GM12878 (cell line): ENCODE measurements at regions not wholly inside any gene's neighbourhood (a gene's known extent, or its start where the extent isn't known, plus 50 kb on each side); places are given as distances from the start of the nearest gene placed in this dataset.

ENCODE experiments used
- ATAC-seq: fragments of 200-7000 bp; cut with Tn5 transposase; 3 replicates; pipeline ENCODE4 v1.9.1; 2020; ENCODE audit warnings: mild to moderate bottlenecking, moderate library complexity
- BruUV-seq: library from RNA; stranded (reverse); fragments of 400-500 nt; replicated peaks from 2 replicates; lab custom pipeline; 2021; lab: Mats Ljungman, UMichigan
- CTCF ChIA-PET: fragments of 300-600 bp; sonication (Branson Sonifier 250); formaldehyde crosslinking; extraction: SDS; loops from one replicate; lab custom pipeline; 2021; ENCODE audit warnings: inconsistent platforms; lab: Yijun Ruan, JAX
- POLR2A ChIA-PET: fragments of 350-600 bp; formaldehyde crosslinking; extraction: SDS; loops from one replicate; lab custom pipeline; 2021; ENCODE audit warnings: inconsistent platforms; lab: Charles Lee
- RAD21 ChIA-PET: fragments of 300-600 bp; sonication (Branson Sonifier 250); formaldehyde crosslinking; loops from one replicate; lab custom pipeline; 2023; ENCODE audit warnings: antibody characterized with exemption; ENCODE audit not compliant: unreplicated experiment; lab: Charles Lee
- SMC1A ChIA-PET: fragments of 300-600 bp; sonication (Branson Sonifier 250); formaldehyde crosslinking; loops from one replicate; lab custom pipeline; 2023; ENCODE audit not compliant: unreplicated experiment, uncharacterized antibody; lab: Charles Lee
- DNase-seq: peaks from one replicate; pipeline ENCODE4 v3.0.0-alpha.2; 2011; ENCODE audit warnings: low read depth, low spot score
- FAIRE-seq: peaks from 3 replicates; lab custom pipeline; 2011; peaks lifted over from hg19 to GRCh38; lab: Jason Lieb, UNC
- H2AFZ ChIP-seq: 2 replicates; pipeline ENCODE4 v1.6.0; 2011; ENCODE audit warnings: low read depth, low read length, control low read depth; ENCODE audit not compliant: control insufficient read depth
- H3K27ac ChIP-seq: 2 replicates; pipeline ENCODE4 v1.5.1; 2011; ENCODE audit warnings: control low read depth; ENCODE audit not compliant: control insufficient read depth, insufficient read depth
- H3K27me3 ChIP-seq, 2 experiments: replicated peaks in 1 of 2; 2 replicates each; pipeline versions ENCODE4 v1.6.0 to v1.6.1; 2011; ENCODE audit warnings: low read length in 1 of 2; ENCODE audit not compliant: control insufficient read depth in 2 of 2, insufficient read depth in 2 of 2
- H3K36me3 ChIP-seq, 2 experiments: 2 replicates each; pipeline ENCODE4 v1.5.1; 2011; ENCODE audit warnings: low read length in 1 of 2; ENCODE audit not compliant: control insufficient read depth in 2 of 2, insufficient read depth in 2 of 2
- H3K4me1 ChIP-seq: 2 replicates; pipeline ENCODE4 v1.6.1; 2011; ENCODE audit warnings: mild to moderate bottlenecking, low read length, moderate library complexity, mixed read lengths; ENCODE audit not compliant: control insufficient read depth, insufficient read depth
- H3K4me2 ChIP-seq: 2 replicates; pipeline ENCODE4 v1.6.0; 2011; ENCODE audit warnings: control low read depth; ENCODE audit not compliant: control insufficient read depth, insufficient read depth
- H3K4me3 ChIP-seq: fragments of 200-600 bp; sonication (generic); 2 replicates; pipeline ENCODE4 v1.5.1; 2016
- H3K79me2 ChIP-seq: 2 replicates; pipeline ENCODE4 v1.6.0; 2011; ENCODE audit warnings: low read length; ENCODE audit not compliant: control insufficient read depth, insufficient read depth
- H3K9ac ChIP-seq: 2 replicates; pipeline ENCODE4 v1.8.0; 2011; ENCODE audit warnings: low read length, control low read depth, mixed read lengths; ENCODE audit not compliant: control insufficient read depth, insufficient read depth
- H3K9me3 ChIP-seq: replicated peaks from 3 replicates; pipeline ENCODE4 v1.5.1; 2011; ENCODE audit warnings: mild to moderate bottlenecking, low read length; ENCODE audit not compliant: control insufficient read depth, insufficient read depth
- H4K20me1 ChIP-seq: 2 replicates; pipeline ENCODE4 v1.6.0; 2011; ENCODE audit not compliant: control insufficient read depth, insufficient read depth
- CBX3 ChIP-seq: fragments of 200-600 bp; sonication (generic); IDR thresholded peaks from 2 replicates; pipeline ENCODE4 v1.6.1; 2016; ENCODE audit warnings: low read depth, borderline replicate concordance
- DPF2 ChIP-seq: fragments of 450-650 bp; IDR thresholded peaks from 2 replicates; pipeline ENCODE4 v1.6.1; 2017; ENCODE audit warnings: mild to moderate bottlenecking
- ETV6 ChIP-seq, 2 experiments: fragments of 450-650 bp in 1 of 2; IDR thresholded peaks in 1 of 2; conservative IDR thresholded peaks in 1 of 2; 2 replicates each; pipeline ENCODE4 v1.6.1; 2014; ENCODE audit warnings: antibody characterized with exemption in 1 of 2, borderline replicate concordance in 1 of 2, low read depth in 1 of 2, mild to moderate bottlenecking in 1 of 2, moderate library complexity in 1 of 2
- IKZF2 ChIP-seq, 2 experiments: fragments of 450-650 bp; IDR thresholded peaks; 2 replicates each; pipeline ENCODE4 v1.6.1; 2017; ENCODE audit warnings: mild to moderate bottlenecking in 2 of 2, moderate library complexity in 2 of 2
- KAT2A ChIP-seq: conservative IDR thresholded peaks from 2 replicates; pipeline ENCODE4 v1.6.1; 2011; ENCODE audit warnings: low read depth, low read length; ENCODE audit not compliant: control insufficient read depth
- MTA2 ChIP-seq: fragments of 450-650 bp; IDR thresholded peaks from 2 replicates; pipeline ENCODE4 v1.6.1; 2016; ENCODE audit warnings: low read depth, mild to moderate bottlenecking, moderate library complexity
- NFYB ChIP-seq: IDR thresholded peaks from 2 replicates; pipeline ENCODE4 v1.6.1; 2011; ENCODE audit warnings: low read depth, mild to moderate bottlenecking, low read length, improper control_type of control experiment, moderate library complexity; ENCODE audit not compliant: insufficient read depth
- RFX5 ChIP-seq: IDR thresholded peaks from 2 replicates; pipeline ENCODE4 v1.6.1; 2011; ENCODE audit warnings: low read depth, low read length, improper control_type of control experiment
- SREBF1 ChIP-seq: IDR thresholded peaks from 2 replicates; pipeline ENCODE4 v1.6.1; 2012; ENCODE audit warnings: mild to moderate bottlenecking, low read length
- SUPT20H ChIP-seq: IDR thresholded peaks from 2 replicates; pipeline ENCODE4 v1.6.1; 2011; ENCODE audit warnings: low read depth, mild to moderate bottlenecking, low read length, moderate library complexity, borderline replicate concordance; ENCODE audit not compliant: control insufficient read depth
- ZSCAN29 ChIP-seq: fragments of 450-650 bp; IDR thresholded peaks from 2 replicates; pipeline ENCODE4 v1.6.1; 2017; ENCODE audit warnings: mild to moderate bottlenecking, moderate library complexity
- WGBS: methylation state at CpG from one replicate; pipeline ENCODE4 v1.1.6; 2016; ENCODE audit warnings: low lambda C conversion rate; ENCODE audit not compliant: insufficient replicate concordance, insufficient coverage; ENCODE audit errors: missing lambda C conversion rate; 5-methylcytosine and 5-hydroxymethylcytosine counted together
- in situ Hi-C: fragments of 300-500 bp; cut with MboI; formaldehyde crosslinking; loops from 9 replicates; pipeline ENCODE4 v1.14.3; 2018; ENCODE audit warnings: mixed read lengths
- intact Hi-C: fragments of 100-400 bp; cut with micrococcal nuclease; formaldehyde crosslinking; loops from one replicate; pipeline ENCODE4 v1.14.2; 2022; ENCODE audit not compliant: unreplicated experiment
- TF ChIP-seq, protein P1 (sequence below): fragments of 450-650 bp; IDR thresholded peaks from 2 replicates; pipeline ENCODE4 v1.6.1; 2017; ENCODE audit warnings: mild to moderate bottlenecking, low read depth, inconsistent platforms; ENCODE audit not compliant: poor library complexity, severe bottlenecking
- TF ChIP-seq, protein P2 (sequence below): fragments of 450-650 bp; IDR thresholded peaks from 2 replicates; pipeline ENCODE4 v1.6.1; 2018; ENCODE audit warnings: mild to moderate bottlenecking, low read depth, moderate library complexity; ENCODE audit not compliant: partially characterized antibody
- TF ChIP-seq, protein P3 (sequence below), 3 experiments: IDR thresholded peaks in 2 of 3; conservative IDR thresholded peaks in 1 of 3; 2 replicates each; pipeline ENCODE4 v1.5.1; 2011; ENCODE audit warnings: low read depth in 3 of 3, low read length in 3 of 3, mild to moderate bottlenecking in 3 of 3, control low read depth in 2 of 3, moderate library complexity in 2 of 3, inconsistent platforms in 1 of 3, mixed read lengths in 1 of 3; ENCODE audit not compliant: control insufficient read depth in 2 of 3, insufficient read depth in 1 of 3; ENCODE audit errors: extremely low read depth in 1 of 3

DNA sequence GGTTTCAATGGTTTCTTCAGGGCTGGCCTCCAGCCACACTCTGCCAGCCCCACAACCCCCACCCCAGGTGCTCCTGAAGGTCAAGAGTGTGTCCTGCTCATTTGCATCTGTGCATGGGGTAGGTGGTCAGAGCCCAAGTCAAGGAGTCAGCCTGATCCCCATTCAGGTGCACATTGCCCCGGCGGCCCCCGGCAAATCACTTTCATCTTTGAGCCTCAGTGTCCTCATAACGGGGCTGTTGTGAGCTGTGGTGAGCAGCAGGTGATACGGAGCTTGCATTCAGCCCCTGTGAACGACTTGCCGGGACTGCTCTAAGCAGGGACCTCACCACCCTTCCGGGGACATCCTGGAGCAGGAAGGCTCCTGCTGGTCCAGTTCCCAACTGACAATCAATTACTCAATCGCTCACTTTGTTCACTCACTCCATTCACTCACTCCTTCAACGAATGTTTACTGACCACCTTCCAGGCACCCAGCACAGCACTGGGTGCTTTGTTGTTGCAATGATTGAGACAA is 93.2 kb upstream of the CPEB4 start:
- FAIRE-seq: no peak
- TF ChIP-seq, protein P1, sequence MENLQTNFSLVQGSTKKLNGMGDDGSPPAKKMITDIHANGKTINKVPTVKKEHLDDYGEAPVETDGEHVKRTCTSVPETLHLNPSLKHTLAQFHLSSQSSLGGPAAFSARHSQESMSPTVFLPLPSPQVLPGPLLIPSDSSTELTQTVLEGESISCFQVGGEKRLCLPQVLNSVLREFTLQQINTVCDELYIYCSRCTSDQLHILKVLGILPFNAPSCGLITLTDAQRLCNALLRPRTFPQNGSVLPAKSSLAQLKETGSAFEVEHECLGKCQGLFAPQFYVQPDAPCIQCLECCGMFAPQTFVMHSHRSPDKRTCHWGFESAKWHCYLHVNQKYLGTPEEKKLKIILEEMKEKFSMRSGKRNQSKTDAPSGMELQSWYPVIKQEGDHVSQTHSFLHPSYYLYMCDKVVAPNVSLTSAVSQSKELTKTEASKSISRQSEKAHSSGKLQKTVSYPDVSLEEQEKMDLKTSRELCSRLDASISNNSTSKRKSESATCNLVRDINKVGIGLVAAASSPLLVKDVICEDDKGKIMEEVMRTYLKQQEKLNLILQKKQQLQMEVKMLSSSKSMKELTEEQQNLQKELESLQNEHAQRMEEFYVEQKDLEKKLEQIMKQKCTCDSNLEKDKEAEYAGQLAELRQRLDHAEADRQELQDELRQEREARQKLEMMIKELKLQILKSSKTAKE: no peak
- TF ChIP-seq, protein P2, sequence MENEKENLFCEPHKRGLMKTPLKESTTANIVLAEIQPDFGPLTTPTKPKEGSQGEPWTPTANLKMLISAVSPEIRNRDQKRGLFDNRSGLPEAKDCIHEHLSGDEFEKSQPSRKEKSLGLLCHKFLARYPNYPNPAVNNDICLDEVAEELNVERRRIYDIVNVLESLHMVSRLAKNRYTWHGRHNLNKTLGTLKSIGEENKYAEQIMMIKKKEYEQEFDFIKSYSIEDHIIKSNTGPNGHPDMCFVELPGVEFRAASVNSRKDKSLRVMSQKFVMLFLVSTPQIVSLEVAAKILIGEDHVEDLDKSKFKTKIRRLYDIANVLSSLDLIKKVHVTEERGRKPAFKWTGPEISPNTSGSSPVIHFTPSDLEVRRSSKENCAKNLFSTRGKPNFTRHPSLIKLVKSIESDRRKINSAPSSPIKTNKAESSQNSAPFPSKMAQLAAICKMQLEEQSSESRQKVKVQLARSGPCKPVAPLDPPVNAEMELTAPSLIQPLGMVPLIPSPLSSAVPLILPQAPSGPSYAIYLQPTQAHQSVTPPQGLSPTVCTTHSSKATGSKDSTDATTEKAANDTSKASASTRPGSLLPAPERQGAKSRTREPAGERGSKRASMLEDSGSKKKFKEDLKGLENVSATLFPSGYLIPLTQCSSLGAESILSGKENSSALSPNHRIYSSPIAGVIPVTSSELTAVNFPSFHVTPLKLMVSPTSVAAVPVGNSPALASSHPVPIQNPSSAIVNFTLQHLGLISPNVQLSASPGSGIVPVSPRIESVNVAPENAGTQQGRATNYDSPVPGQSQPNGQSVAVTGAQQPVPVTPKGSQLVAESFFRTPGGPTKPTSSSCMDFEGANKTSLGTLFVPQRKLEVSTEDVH: no peak
- TF ChIP-seq NFYB (no peak), SREBF1 (no peak), MTA2 (no peak), IKZF2 (IDR thresholded peaks at IDR 0.05) (no peak), ETV6 (conservative IDR thresholded peaks at IDR 0.05 in 1 of 2, IDR thresholded peaks at IDR 0.05 in 1 of 2; ENCODE audit: borderline replicate concordance in 1 of 2, low read depth in 1 of 2) (no peak), DPF2 (no peak), SUPT20H (no peak), RFX5 (no peak), ZSCAN29 (no peak), KAT2A (no peak), CBX3 (no peak)
- TF ChIP-seq, protein P3, sequence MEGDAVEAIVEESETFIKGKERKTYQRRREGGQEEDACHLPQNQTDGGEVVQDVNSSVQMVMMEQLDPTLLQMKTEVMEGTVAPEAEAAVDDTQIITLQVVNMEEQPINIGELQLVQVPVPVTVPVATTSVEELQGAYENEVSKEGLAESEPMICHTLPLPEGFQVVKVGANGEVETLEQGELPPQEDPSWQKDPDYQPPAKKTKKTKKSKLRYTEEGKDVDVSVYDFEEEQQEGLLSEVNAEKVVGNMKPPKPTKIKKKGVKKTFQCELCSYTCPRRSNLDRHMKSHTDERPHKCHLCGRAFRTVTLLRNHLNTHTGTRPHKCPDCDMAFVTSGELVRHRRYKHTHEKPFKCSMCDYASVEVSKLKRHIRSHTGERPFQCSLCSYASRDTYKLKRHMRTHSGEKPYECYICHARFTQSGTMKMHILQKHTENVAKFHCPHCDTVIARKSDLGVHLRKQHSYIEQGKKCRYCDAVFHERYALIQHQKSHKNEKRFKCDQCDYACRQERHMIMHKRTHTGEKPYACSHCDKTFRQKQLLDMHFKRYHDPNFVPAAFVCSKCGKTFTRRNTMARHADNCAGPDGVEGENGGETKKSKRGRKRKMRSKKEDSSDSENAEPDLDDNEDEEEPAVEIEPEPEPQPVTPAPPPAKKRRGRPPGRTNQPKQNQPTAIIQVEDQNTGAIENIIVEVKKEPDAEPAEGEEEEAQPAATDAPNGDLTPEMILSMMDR (IDR thresholded peaks at IDR 0.05 in 2 of 3, conservative IDR thresholded peaks at IDR 0.05 in 1 of 3; ENCODE audit: control insufficient read depth in 2 of 3, extremely low read depth in 1 of 3, insufficient read depth in 1 of 3, low read depth in 3 of 3, low read length in 3 of 3): no peak
- WGBS: 85% methylated on average over 10 of the region's 10 CpGs
- Histone ChIP-seq H3K9ac (no peak overlapping the region), H2AFZ (no peak overlapping the region), H3K4me1 (peaks cover 9% of the 10 kb centered on the region), H4K20me1 (no peaks in the 10 kb centered on the region), H3K36me3 (no peaks in the 10 kb centered on the region), H3K9me3 (no peaks in the 10 kb centered on the region), H3K4me2 (no peak overlapping the region), H3K4me3 (no peak overlapping the region), H3K79me2 (no peaks in the 10 kb centered on the region), H3K27ac (no peak overlapping the region), H3K27me3 (no peaks in the 10 kb centered on the region)
- ChIA-PET CTCF (interaction anchor here (5.6 kb wide), 1 partner anchor 8 kb away, joined by 34 read pairs; no protein-coding TSS in a partner anchor), SMC1A (interaction anchor here (0.6 to 0.9 kb wide), 2 partner anchors 8 to 33 kb away, joined by 3 to 4 read pairs; no protein-coding TSS in a partner anchor), POLR2A (interaction anchor here (1.3 kb wide), 1 partner anchor 26 kb away, joined by 5 read pairs; no protein-coding TSS in a partner anchor), RAD21 (interaction anchor here (1.3 kb wide), 1 partner anchor 8 kb away, joined by 4 read pairs; no protein-coding TSS in a partner anchor)
- in situ Hi-C loops (no loop called here), intact Hi-C loops (no loop called here)
- BruUV-seq: no TSS peak
- no peak; the same call in 1 of the 3 replicates for ATAC-seq
- no peak for DNase-seq
